ENCODE measurements at regions not wholly inside any gene's neighbourhood (a gene's known extent, or its start where the extent isn't known, plus 50 kb on each side); places are given as distances from the start of the nearest gene placed in this dataset.

DNA sequence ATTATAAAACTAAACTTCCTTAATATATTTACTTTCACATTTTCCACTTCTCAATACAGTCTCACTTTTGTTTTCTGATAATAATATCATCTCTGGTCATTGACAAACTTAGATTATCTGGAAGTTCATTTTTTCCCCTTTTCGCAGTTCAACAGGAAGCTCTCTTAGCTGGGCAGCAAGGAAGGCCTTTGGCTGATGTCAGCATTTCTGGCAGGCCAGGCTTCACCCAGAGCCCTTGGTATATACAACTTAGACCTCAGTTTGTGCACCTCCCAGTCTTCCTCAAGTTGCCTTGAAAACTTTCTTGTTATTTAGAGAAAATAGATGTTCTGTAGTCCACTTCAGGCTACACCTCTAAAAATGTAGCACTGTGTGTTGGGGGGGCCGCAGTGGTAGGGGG, 1103.6 kb downstream of the AMY1C start:
- H3K27ac ChIP-seq (ENCODE audit: insufficient read depth, low read depth, low read length) = no peak overlapping the region
- no TSS peak for BruUV-seq (replicated peaks)
- dilution Hi-C loops (cut with MboI; ENCODE audit: extremely low pct_ligation_motif_present, low sequenced_read_pairs) (no loop called here), intact Hi-C loops (cut with micrococcal nuclease) (no loop called here)
- CTCF ChIA-PET = no interaction called here
- no peak for FAIRE-seq
- H3K4me3 ChIP-seq (replicated peaks in 1 of 3; ENCODE audit: insufficient read depth in 1 of 3, low read depth in 1 of 3, low read length in 3 of 3) = no peak overlapping the region
- no peak overlapping the region for H3K9ac ChIP-seq (replicated peaks; ENCODE audit: extremely low read depth, insufficient read depth, low read length)
- H3K9me3 ChIP-seq (replicated peaks; ENCODE audit: control insufficient read depth, insufficient read depth, low read length) = no peaks in the 10 kb centered on the region
- no peaks in the 10 kb centered on the region for H3K36me3 ChIP-seq (ENCODE audit: control insufficient read depth in 2 of 2, extremely low read depth in 1 of 2, insufficient read depth in 2 of 2, low read length in 2 of 2)
- POLR2A ChIA-PET = no interaction called here
- H3K79me2 ChIP-seq (ENCODE audit: control insufficient read depth, insufficient read depth, low read length) = no peaks in the 10 kb centered on the region
- no peaks in the 10 kb centered on the region for H3K9me1 ChIP-seq (replicated peaks; ENCODE audit: control insufficient read depth, extremely low read depth, insufficient read depth, low read length)
- no peak for DNase-seq (ENCODE audit: low read depth, low spot score)
- TF ChIP-seq, protein P1, sequence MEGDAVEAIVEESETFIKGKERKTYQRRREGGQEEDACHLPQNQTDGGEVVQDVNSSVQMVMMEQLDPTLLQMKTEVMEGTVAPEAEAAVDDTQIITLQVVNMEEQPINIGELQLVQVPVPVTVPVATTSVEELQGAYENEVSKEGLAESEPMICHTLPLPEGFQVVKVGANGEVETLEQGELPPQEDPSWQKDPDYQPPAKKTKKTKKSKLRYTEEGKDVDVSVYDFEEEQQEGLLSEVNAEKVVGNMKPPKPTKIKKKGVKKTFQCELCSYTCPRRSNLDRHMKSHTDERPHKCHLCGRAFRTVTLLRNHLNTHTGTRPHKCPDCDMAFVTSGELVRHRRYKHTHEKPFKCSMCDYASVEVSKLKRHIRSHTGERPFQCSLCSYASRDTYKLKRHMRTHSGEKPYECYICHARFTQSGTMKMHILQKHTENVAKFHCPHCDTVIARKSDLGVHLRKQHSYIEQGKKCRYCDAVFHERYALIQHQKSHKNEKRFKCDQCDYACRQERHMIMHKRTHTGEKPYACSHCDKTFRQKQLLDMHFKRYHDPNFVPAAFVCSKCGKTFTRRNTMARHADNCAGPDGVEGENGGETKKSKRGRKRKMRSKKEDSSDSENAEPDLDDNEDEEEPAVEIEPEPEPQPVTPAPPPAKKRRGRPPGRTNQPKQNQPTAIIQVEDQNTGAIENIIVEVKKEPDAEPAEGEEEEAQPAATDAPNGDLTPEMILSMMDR (IDR thresholded peaks at IDR 0.05; ENCODE audit: extremely low read depth in 1 of 2, insufficient read depth in 1 of 2, low read depth in 1 of 2, low read length in 2 of 2) = no peak
- TF ChIP-seq FOS (IDR thresholded peaks at IDR 0.05; ENCODE audit: borderline replicate concordance, insufficient read depth, low read length) = no peak
- TF ChIP-seq GATA2 (IDR thresholded peaks at IDR 0.05; ENCODE audit: insufficient read depth, insufficient read length, low read depth, low read length) = no peak
- TF ChIP-seq, protein P2, sequence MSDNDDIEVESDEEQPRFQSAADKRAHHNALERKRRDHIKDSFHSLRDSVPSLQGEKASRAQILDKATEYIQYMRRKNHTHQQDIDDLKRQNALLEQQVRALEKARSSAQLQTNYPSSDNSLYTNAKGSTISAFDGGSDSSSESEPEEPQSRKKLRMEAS (IDR thresholded peaks at IDR 0.05; ENCODE audit: insufficient read depth, insufficient read length) = no peak
- TF ChIP-seq POLR2AphosphoS5 (IDR thresholded peaks at IDR 0.05; ENCODE audit: insufficient read depth, low read depth, low read length) = no peak
- no peak for TF ChIP-seq EZH2 (IDR thresholded peaks at IDR 0.05; ENCODE audit: borderline replicate concordance, low read depth, low read length, severe bottlenecking)
- TF ChIP-seq POLR2A (IDR thresholded peaks at IDR 0.05; ENCODE audit: low read depth, low read length) = no peak
- TF ChIP-seq MYC (IDR thresholded peaks at IDR 0.05; ENCODE audit: low read depth, low read length) = no peak
- TF ChIP-seq JUN (IDR thresholded peaks at IDR 0.05; ENCODE audit: borderline replicate concordance, insufficient read depth, insufficient read length, low read depth) = no peak
- no peak overlapping the region for H2AFZ ChIP-seq (ENCODE audit: low read depth, low read length)
- H4K20me1 ChIP-seq (replicated peaks; ENCODE audit: control insufficient read depth, extremely low read depth, insufficient read depth, low read length) = no peaks in the 10 kb centered on the region
- no peak overlapping the region for H3K4me2 ChIP-seq (ENCODE audit: insufficient read depth, low read length)
- no peaks in the 10 kb centered on the region for H3K27me3 ChIP-seq (ENCODE audit: control insufficient read depth in 2 of 2, insufficient read depth in 2 of 2, low read length in 2 of 2)
- H3K4me1 ChIP-seq (ENCODE audit: control insufficient read depth, extremely low read depth, insufficient read depth, low read length) = no peaks in the 10 kb centered on the region

All from endothelial cell of umbilical vein (primary cell).